Esophagus squamous epithelium (tissue), 4 donors: ENCODE measurements at regions not wholly inside any gene's neighbourhood (a gene's known extent, or its start where the extent isn't known, plus 50 kb on each side); places are given as distances from the start of the nearest gene placed in this dataset.

Experiments
- CTCF ChIP-seq, 6 experiments: fragments of 450-650 bp in 4 of 6; fragments of 200-600 bp in 2 of 6; sonication (generic) in 2 of 6; IDR thresholded peaks; one replicate each; pipeline ENCODE4 v1.5.1; 2016 to 2019; ENCODE audit warnings: antibody characterized with exemption in 6 of 6, mild to moderate bottlenecking in 4 of 6, moderate library complexity in 4 of 6
- POLR2A ChIP-seq, 4 donors: fragments of 450-650 bp; IDR thresholded peaks; one replicate each; pipeline ENCODE4 v1.6.1; 2017; ENCODE audit warnings: antibody characterized with exemption in 4 of 4, mild to moderate bottlenecking in 4 of 4, moderate library complexity in 3 of 4

- TF ChIP-seq CTCF (IDR thresholded peaks at IDR 0.05) = no peak
- no peak for TF ChIP-seq POLR2A (IDR thresholded peaks at IDR 0.05)
Observed at GRCh38 chr4:64551125-64551524, 141.9 kb upstream of the TECRL start.
